ENCODE measurements at regions not wholly inside any gene's neighbourhood (a gene's known extent, or its start where the extent isn't known, plus 50 kb on each side); places are given as distances from the start of the nearest gene placed in this dataset.

- DNase-seq: no peak
Measured at GRCh38 chr3:29072611-29073010, 208.3 kb upstream of the RBMS3 start.

GRCh38 chr3:29077356-29077755, 203.5 kb upstream of the RBMS3 start:
- no peak for DNase-seq

GRCh38 chr3:29079358-29079757, 201.5 kb upstream of the RBMS3 start:
- DNase-seq: no peak

- DNase-seq: no peak
Measured at GRCh38 chr3:29080967-29081366, 199.9 kb upstream of the RBMS3 start.

GRCh38 chr3:29083081-29083480, 197.8 kb upstream of the RBMS3 start:
- DNase-seq: no peak

- DNase-seq: no peak
Measured at GRCh38 chr3:29083676-29084075, 197.2 kb upstream of the RBMS3 start.

- DNase-seq: no peak
Measured at GRCh38 chr3:29088579-29088978, 192.3 kb upstream of the RBMS3 start.

- DNase-seq: no peak
Measured at GRCh38 chr3:29090912-29091597, 189.8 kb upstream of the RBMS3 start.

- DNase-seq: no peak
Measured at GRCh38 chr3:29091599-29092189, 189.2 kb upstream of the RBMS3 start.

- no peak for DNase-seq
Measured at GRCh38 chr3:29092348-29092747, 188.5 kb upstream of the RBMS3 start.

- no peak for DNase-seq
Measured at GRCh38 chr3:29099296-29099695, 181.6 kb upstream of the RBMS3 start.

- no peak for DNase-seq
Measured at GRCh38 chr3:29099775-29100174, 181.1 kb upstream of the RBMS3 start.

- DNase-seq: no peak
Measured at GRCh38 chr3:29100292-29100691, 180.6 kb upstream of the RBMS3 start.

GRCh38 chr3:29128001-29128400, 152.9 kb upstream of the RBMS3 start:
- no peak for DNase-seq

GRCh38 chr3:29137601-29138000, 143.3 kb upstream of the RBMS3 start:
- DNase-seq: no peak

- no peak for DNase-seq
Measured at GRCh38 chr3:29138171-29138570, 142.7 kb upstream of the RBMS3 start.

- no peak for DNase-seq
Measured at GRCh38 chr3:29140666-29141065, 140.2 kb upstream of the RBMS3 start.

GRCh38 chr3:29141197-29141917, 139.5 kb upstream of the RBMS3 start:
- no peak for DNase-seq

GRCh38 chr3:29141918-29142275, 139.0 kb upstream of the RBMS3 start:
- no peak for DNase-seq

- no peak for DNase-seq
Measured at GRCh38 chr3:29143151-29143550, 137.7 kb upstream of the RBMS3 start.

- DNase-seq: no peak
Measured at GRCh38 chr3:29144361-29144760, 136.5 kb upstream of the RBMS3 start.

- DNase-seq: no peak
Measured at GRCh38 chr3:29144807-29145206, 136.1 kb upstream of the RBMS3 start.

GRCh38 chr3:29145360-29145759, 135.5 kb upstream of the RBMS3 start:
- DNase-seq: no peak

GRCh38 chr3:29152379-29152778, 128.5 kb upstream of the RBMS3 start:
- DNase-seq: no peak
